GM04504 (cell line): ENCODE measurements at regions not wholly inside any gene's neighbourhood (a gene's known extent, or its start where the extent isn't known, plus 50 kb on each side); places are given as distances from the start of the nearest gene placed in this dataset.

Source experiments
- DNase-seq: peaks from one replicate; pipeline ENCODE4 v3.0.0-alpha.2; 2012; ENCODE audit warnings: low read depth

- DNase-seq, result no peak
Observed at GRCh38 chr12:3991798-3992580, 118.8 kb upstream of the PARP11 start.

- no peak for DNase-seq
Observed at GRCh38 chr12:3990501-3991280, 117.5 kb upstream of the PARP11 start.

GRCh38 chr12:3989218-3989550 lies 116.0 kb upstream of the PARP11 start:
- no peak for DNase-seq

DNA sequence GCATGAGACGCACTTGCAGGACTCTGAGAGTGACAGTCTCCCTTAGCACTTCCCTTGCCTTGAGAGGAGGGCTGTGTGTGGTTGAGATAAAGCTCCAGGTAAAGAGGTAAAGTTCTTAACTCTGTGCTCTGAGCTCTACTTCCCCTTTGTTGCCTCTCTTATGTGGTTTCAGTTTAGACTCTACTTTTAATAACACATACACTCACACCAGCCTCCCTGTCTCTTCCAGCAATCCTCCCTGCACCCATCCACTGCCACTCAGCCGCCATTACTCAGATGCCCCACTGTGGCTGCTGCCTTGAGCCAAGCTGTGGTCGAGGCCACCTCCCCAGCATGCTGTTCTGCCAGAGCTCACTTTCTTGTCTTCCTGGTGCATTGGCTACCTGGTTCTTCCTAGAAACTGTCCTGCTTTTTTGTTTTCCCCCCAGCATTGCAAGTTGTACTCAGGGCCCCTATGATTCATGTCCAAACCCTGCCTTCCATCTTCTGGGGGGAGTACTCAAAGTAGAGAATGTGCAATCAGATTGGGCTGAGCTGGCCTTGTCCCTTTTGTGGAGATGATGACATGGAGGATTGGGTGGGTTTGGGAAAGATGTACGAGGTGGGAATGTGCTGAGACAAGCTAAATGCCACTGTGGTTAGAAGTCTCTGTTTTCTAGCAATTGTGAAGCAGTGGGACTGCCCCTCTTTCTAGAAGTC lies 115.5 kb upstream of the PARP11 start:
- DNase-seq, result no peak

DNA sequence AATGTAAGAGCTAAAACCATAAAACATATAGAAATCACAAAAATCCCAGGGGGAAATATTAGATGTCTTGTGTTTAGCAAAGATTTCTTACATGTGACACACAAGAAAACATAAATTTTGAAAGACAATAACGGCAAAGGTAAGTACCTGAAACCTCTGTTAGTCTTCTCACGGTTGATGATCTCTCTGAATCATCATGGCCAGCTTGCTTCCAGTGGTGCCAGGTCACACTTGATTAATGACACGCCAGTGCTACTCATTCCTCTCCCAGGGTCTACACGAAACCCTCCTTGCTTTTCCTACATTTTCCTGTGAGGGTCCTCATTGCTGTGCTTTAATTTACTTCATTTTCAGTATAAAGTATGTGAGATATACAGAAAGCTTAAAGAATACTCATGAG lies 114.4 kb upstream of the PARP11 start:
- no peak for DNase-seq

DNA sequence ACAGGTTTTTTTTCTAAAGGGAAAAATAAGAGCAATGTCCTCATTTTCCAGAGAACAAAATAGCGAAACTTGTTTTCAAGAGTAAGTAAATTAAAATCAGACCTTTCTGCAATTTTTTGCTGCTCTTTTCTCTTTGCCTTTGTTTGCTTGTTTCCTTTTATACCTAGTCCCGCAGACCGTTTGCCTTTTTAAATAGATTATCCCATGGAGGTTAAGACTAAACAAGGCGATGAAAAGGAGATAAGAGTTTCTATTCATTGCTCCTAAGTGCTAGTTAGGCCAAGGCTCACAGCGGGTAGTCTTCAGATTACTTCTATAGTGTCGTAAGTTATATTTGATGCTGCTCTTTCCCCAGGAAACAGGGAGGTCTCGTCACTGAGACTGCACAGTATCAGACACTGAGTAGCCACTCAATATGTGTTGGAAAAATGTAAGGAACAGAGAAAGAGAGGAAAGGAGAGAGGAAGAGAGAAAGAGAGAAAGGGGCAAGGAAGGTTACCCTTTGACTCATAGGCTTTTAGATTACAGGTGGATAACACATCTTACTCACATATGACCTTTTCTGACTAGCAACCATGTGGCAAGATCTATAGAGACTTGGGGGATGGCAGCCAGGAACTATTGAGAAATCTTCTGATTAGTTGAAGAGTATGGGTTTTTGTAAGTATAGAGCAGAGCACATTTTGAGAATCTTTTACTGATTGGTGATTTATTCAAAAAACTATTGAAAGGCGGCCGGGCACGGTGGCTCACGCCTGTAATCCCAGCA lies 107.5 kb upstream of the PARP11 start:
- no peak for DNase-seq

DNA sequence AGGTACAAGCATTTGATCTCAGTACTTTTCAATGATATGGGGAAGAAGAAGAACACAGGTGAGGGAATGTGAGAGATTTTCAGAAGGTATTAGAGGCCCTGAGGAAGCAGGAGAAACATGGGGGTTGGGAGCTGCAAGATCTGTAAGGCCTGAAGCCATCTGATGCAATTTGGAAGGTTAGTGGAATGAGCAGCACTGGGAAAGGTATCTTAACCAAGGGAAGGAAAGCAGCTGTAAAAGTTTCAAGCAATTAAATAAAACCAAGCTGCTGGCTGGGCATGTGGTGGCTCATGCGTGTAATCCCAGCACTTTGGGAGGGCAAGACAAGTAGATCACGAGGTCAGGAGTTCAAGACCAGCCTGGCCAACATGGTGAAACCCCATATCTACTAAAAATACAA lies 104.4 kb upstream of the PARP11 start:
- DNase-seq, result no peak

DNA sequence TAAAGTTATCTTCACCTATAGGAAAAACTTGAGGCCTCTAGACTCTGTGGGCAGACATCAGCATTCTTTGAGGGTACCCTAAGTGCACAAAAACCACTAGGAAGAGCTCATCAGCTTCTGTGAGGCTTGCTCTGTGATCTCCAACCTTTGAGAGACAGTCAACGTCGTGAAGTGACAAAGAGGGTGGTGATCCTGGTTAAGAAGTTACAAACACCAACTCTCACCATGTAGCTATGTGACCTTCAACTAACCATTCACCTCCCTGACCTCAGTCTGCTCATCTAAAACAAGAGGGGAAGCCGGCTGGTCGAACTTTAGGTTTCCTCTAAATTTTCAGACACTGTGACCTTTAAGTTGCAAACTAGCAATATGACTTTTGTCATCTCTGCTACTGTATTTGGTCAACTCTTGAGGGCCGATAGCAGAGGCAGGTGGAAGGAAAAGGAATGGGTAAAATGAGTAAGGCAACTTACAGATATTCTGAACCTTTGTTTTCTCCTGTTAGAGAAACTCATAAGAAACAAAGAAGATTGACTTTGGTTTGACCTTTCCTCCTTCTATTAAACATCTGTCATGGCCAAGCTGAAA lies 103.2 kb upstream of the PARP11 start:
- DNase-seq, result no peak

DNA sequence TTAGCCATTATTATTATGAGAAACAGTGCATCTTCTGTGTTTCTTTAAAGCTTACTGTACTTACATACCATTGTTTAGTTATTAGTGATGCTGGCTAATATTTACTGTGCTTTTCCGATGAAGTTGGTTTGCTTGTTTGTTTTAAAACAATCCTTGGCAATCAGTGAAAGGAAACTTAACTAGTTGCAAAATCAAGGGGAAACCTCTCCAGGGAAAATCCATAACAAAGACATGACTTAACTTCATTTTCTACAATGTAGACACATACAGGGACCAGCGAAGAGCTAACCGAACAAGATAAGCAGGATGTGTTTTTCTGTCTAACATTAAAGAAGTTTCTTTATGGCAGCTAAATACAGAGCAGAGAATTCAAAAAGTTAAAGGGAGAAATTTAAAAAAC lies 102.5 kb upstream of the PARP11 start:
- DNase-seq, result no peak

DNA sequence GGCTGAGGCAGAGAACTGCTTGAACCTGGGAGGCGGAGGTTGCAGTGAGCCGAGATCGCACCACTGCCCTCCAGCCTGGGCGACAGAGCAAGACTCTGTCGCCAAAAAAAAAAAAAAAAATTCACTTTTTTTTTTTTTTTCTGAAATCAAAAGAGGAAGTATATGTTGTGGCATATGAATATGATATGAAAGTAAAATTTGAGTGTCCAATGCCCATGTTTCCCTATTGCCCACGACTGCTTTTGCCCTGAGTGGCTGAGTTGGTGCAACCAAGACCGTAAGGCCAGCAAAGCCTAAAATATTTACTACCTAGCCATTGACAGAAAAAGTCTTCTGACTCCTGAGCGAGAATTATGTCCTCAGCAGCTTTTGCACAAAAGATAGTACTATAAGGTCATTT lies 101.7 kb upstream of the PARP11 start:
- DNase-seq, result no peak

DNA sequence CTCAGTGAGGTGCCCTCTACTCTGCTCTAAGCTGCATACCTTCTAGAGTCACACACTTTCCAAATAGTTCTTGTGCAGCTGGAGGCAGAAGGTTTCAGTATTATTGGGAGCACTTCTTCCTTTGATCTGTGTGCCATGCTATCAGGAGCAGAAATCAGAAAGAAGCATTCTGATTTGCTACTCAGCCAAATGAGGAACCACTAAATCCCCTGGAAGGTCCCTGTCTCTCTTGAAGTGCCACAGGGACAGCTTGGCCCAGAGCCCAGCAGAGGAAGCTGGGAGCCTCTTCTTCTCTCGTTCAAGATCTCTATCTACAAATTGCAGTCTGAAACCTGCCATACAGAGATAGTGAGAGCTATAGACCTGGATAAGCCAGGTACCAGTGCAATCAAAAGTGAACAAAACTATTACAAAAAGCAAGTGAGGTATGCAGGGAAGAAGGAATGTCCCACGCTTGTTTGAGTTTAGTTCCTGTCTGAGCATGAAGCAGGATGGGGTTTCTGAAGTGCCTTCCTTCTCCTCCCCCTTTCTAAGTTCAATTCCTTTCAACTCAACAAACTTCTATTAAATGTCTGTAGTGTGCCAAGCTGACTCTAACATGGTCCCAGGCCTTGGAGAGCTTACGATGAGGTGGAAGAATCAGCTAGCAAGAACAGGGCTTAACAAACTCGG lies 100.9 kb upstream of the PARP11 start:
- no peak for DNase-seq

DNA sequence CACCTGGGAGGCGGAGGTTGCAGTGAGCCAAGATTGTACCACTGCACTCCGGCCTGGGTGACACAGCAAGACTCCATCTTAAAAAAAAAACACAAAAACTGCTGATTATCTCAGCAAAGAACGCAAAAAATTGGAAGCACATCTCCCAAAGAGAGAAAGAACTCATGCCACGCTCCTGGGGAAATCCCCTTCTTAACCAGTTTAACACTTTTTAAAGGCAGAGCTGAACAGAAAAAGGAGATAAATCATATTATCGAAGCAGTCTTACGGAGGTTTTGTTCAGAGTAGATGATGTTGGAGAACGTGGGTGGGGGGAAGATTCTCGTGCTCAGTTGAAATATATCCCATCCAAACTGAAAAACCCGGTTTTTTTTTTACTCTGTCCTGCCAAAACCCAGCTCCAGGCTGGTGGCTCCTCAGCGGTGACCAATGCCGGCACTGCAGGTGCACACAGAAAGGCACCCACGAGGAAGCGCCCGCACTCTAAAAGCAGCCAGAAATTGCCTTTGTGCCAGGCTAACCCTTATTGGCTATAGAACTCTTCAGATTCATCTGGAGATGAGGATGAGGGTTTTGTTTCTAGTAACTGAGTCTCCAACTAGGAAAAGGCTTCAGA lies 100.2 kb upstream of the PARP11 start:
- no peak for DNase-seq

- no peak for DNase-seq
Observed at GRCh38 chr12:3972576-3972975, 99.4 kb upstream of the PARP11 start.

GRCh38 chr12:3968523-3968922 lies 95.3 kb upstream of the PARP11 start:
- no peak for DNase-seq

- DNase-seq, result no peak
Observed at GRCh38 chr12:3967556-3968160, 94.5 kb upstream of the PARP11 start.

GRCh38 chr12:3966376-3966775 lies 93.2 kb upstream of the PARP11 start:
- no peak for DNase-seq

GRCh38 chr12:3965046-3965445 lies 91.8 kb upstream of the PARP11 start:
- DNase-seq, result no peak

GRCh38 chr12:3964439-3964838 lies 91.2 kb upstream of the PARP11 start:
- no peak for DNase-seq

- DNase-seq, result no peak
Observed at GRCh38 chr12:3962631-3963483, 89.7 kb upstream of the PARP11 start.

GRCh38 chr12:3961591-3961990 lies 88.4 kb upstream of the PARP11 start:
- no peak for DNase-seq
